Colonic mucosa (tissue), 4 donors: ENCODE measurements at regions not wholly inside any gene's neighbourhood (a gene's known extent, or its start where the extent isn't known, plus 50 kb on each side); places are given as distances from the start of the nearest gene placed in this dataset.

Source experiments
- DNase-seq: peaks from one replicate; pipeline ENCODE4 v3.0.0-alpha.2; 2020
- H3K27ac ChIP-seq: fragments of 200-600 bp; one replicate; pipeline ENCODE4 v1.8.0; 2021
- H3K27me3 ChIP-seq: fragments of 200-600 bp; one replicate; pipeline ENCODE4 v1.8.0; 2021
- H3K36me3 ChIP-seq: fragments of 200-600 bp; one replicate; pipeline ENCODE4 v1.8.0; 2021
- H3K4me1 ChIP-seq: fragments of 200-600 bp; one replicate; pipeline ENCODE4 v1.8.0; 2021; ENCODE audit warnings: mild to moderate bottlenecking
- H3K4me3 ChIP-seq: fragments of 200-600 bp; one replicate; pipeline ENCODE4 v1.8.0; 2021
- H3K9ac ChIP-seq, 2 donors: one replicate each; pipeline ENCODE4 v1.7.0; 2013; ENCODE audit warnings: control low read depth in 2 of 2, low read depth in 2 of 2, low read length in 2 of 2
- H3K9me3 ChIP-seq: fragments of 200-600 bp; one replicate; pipeline ENCODE4 v1.8.0; 2021
- CTCF ChIP-seq: fragments of 200-600 bp; IDR thresholded peaks from one replicate; pipeline ENCODE4 v1.8.0; 2022; ENCODE audit warnings: antibody characterized with exemption, mild to moderate bottlenecking
- intact Hi-C: fragments of 100-400 bp; cut with DNase I; formaldehyde crosslinking; loops from one replicate; pipeline ENCODE4 v1.14.1; 2022
- donor health status: healthy.
- donor health status: DM: no; HTN: no; CAD: no.
- donor health status: DM: no; HTN: no; CAD: no.

- DNase-seq, result no peak
- Histone ChIP-seq H3K27ac (no peak overlapping the region), H3K27me3 (no peaks in the 10 kb centered on the region), H3K9ac (no peak overlapping the region), H3K4me1 (no peaks in the 10 kb centered on the region), H3K36me3 (no peaks in the 10 kb centered on the region), H3K9me3 (no peaks in the 10 kb centered on the region), H3K4me3 (no peak overlapping the region)
- intact Hi-C loops, result no loop called here
- TF ChIP-seq CTCF, result no peak
Observed at GRCh38 chr6:126764104-126764503, 354.4 kb upstream of the RSPO3 start.

- H3K27me3 ChIP-seq, result no peaks in the 10 kb centered on the region
- no peaks in the 10 kb centered on the region for H3K4me1 ChIP-seq
- no peak overlapping the region for H3K9ac ChIP-seq
- no peaks in the 10 kb centered on the region for H3K9me3 ChIP-seq
- DNase-seq, result no peak
- no peak overlapping the region for H3K4me3 ChIP-seq
- H3K36me3 ChIP-seq, result no peaks in the 10 kb centered on the region
- intact Hi-C loops, result no loop called here
- no peak for TF ChIP-seq CTCF
- H3K27ac ChIP-seq, result no peak overlapping the region
Observed at GRCh38 chr6:126764671-126765070, 353.8 kb upstream of the RSPO3 start.

GRCh38 chr6:126766820-126767219 lies 351.7 kb upstream of the RSPO3 start:
- Histone ChIP-seq H3K36me3 (no peaks in the 10 kb centered on the region), H3K27ac (no peak overlapping the region), H3K9ac (no peak overlapping the region), H3K4me3 (no peak overlapping the region), H3K9me3 (no peaks in the 10 kb centered on the region), H3K27me3 (no peaks in the 10 kb centered on the region), H3K4me1 (no peaks in the 10 kb centered on the region)
- DNase-seq, result no peak
- TF ChIP-seq CTCF, result no peak
- intact Hi-C loops, result no loop called here

GRCh38 chr6:126767711-126768110 lies 350.8 kb upstream of the RSPO3 start:
- H3K4me1 ChIP-seq, result no peaks in the 10 kb centered on the region

GRCh38 chr6:126770176-126770575 lies 348.3 kb upstream of the RSPO3 start:
- no peaks in the 10 kb centered on the region for H3K4me1 ChIP-seq
- no peak overlapping the region for H3K27ac ChIP-seq
- H3K4me3 ChIP-seq, result no peak overlapping the region
- TF ChIP-seq CTCF, result no peak
- no peaks in the 10 kb centered on the region for H3K9me3 ChIP-seq
- H3K36me3 ChIP-seq, result no peaks in the 10 kb centered on the region
- intact Hi-C loops, result no loop called here
- H3K9ac ChIP-seq, result no peak overlapping the region
- H3K27me3 ChIP-seq, result no peaks in the 10 kb centered on the region
- DNase-seq, result no peak

More at GRCh38 chr6:126767711-126768110, 350.8 kb upstream of the RSPO3 start:
- Histone ChIP-seq H3K4me3 (no peak overlapping the region), H3K9ac (no peak overlapping the region), H3K27me3 (no peaks in the 10 kb centered on the region), H3K9me3 (no peaks in the 10 kb centered on the region), H3K27ac (no peak overlapping the region), H3K36me3 (no peaks in the 10 kb centered on the region)
- DNase-seq, result no peak
- intact Hi-C loops, result no loop called here
- TF ChIP-seq CTCF, result no peak
